ENCODE measurements at regions not wholly inside any gene's neighbourhood (a gene's known extent, or its start where the extent isn't known, plus 50 kb on each side); places are given as distances from the start of the nearest gene placed in this dataset.
"Not testable (repeated sequence)": the region's sequence is repeated elsewhere in the genome, so short reads cannot be mapped to it uniquely, and the experiment has no call there.

DNA sequence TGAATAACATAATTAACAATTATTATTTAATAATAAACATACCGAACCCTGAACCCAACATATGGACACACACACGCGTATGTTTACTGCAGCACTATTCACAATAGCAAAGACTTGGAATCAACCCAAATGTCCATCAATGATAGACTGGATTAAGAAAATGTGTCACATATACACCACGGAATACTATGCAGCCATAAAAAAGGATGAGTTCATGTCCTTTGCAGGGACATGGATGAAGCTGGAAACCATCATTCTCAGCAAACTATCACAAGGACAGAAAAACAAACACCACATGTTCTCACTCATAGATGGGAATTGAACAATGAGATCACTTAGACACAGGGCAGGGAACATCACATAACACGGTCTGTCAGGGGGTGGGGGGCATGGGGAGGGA, 333.5 kb downstream of the KIF20B start:
- not testable (repeated sequence) for DNase-seq

DNA sequence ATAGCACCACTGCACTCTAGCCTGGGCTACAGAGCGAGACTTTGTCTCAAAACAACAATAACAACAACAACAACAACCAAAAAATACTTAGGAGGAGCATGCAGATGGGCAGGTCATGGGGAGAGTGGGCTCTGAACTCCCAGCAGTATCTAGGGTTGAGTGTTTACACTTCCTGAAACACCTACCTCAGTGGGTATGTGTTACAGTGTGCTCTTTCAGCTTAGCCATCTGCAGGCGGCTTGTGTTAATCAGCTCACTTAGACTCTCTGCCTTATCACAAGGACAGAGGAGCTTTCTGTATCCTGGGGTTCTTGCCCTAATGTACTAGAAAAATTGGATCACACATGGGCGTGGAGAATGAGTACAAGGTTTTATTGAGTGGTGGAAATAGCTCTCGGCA, 340.2 kb downstream of the KIF20B start:
- no peak for DNase-seq

DNA sequence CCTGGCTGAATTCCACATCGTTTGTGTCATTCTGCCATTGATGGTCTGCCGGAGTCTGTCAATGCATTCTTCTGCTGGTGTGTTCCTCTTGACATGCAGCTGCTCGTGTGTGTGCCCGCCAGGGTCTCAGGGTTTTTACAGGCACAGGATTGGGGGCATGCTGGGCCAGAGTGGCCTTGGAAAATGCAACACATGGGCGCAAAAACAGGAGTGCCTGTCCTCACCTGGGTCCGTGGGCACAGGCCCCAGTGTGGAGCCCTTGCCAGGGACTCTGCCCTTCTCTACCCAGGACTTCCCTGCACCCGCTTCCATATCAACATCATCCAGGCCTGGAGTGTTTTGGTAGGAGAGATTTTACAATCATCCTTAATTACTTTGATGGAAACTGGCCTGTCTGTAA, 340.7 kb downstream of the KIF20B start:
- no peak for DNase-seq

- DNase-seq, result no peak
Measured at GRCh38 chr10:90047243-90047729, 345.9 kb downstream of the KIF20B start.

DNA sequence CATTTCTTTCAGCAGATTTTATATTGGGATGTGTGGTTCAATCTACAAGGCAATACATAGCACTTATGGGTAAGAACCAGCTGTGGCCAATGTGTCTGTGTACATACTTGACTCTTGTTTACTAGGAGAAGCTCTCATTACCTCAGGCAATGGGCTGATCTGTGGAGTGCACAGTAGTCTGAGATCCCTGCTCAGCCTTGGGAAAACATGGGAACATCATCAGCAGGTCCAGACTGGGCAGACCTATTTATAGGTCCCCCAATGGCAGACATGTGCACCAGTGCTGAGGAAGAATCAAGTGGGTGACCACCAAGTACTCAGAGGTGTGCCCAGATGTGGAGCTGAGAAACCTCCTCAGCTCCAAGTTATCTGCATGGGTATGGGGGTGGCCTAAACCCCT, 349.7 kb downstream of the KIF20B start:
- no peak for DNase-seq

DNA sequence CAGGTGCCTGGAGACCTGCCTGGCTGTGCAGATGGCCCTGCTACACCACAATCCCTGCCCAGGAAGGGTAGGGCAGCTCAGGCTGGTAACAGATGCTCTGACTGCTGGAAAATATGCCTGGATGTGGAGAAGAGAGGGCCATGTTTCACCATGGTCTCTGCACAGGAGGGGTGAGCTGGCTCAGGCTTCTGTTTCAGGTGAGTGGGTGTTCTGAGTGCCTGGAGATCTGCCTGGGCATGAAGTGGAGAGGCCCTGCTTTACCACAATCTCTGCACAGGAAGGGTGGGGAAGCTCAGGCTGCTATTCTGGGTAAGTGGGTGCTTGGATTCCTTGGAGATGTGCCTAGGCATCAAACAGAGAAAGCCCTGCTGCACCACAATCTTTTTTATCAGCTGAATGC, 350.1 kb downstream of the KIF20B start:
- no peak for DNase-seq

DNA sequence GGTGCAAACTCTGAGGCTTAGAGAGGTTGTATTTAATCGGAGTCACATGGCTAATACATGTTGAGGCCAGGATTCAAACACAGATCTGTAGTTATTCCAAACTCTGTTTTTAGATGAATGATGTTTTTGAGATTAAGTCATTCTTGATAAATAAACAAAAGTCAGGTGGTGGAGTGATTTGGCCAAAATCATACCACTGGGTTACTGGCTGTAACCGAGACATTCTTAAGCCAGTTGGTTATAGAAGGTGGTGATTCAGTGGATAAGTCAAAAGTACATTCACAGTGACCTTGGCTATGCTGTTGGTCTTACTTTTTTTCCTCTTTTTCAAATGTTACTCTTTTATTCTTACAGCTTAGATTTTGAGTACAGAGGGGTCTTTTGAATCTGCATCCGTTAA, 361.4 kb downstream of the KIF20B start:
- no peak for DNase-seq

DNA sequence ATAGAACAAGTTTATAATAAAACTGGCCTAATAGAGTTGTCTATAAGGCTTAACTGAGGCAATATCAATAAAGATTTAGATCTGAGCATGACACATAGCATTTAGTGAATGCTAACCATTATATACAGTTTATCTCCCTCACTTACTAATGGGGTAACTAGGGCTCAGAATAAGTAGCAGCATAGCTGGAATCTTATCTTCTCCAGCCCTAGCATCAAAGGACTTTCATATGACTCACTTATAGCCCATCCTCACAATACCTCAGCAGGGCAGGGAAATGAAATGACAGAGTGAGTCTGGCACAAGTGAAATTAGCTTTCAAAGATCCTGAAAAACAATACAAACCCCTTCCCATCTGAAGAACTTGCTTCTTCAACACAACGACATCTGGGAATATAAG, 362.9 kb downstream of the KIF20B start:
- DNase-seq, result no peak

GRCh38 chr10:90066435-90066834, 365.0 kb downstream of the KIF20B start:
- no peak for DNase-seq

DNA sequence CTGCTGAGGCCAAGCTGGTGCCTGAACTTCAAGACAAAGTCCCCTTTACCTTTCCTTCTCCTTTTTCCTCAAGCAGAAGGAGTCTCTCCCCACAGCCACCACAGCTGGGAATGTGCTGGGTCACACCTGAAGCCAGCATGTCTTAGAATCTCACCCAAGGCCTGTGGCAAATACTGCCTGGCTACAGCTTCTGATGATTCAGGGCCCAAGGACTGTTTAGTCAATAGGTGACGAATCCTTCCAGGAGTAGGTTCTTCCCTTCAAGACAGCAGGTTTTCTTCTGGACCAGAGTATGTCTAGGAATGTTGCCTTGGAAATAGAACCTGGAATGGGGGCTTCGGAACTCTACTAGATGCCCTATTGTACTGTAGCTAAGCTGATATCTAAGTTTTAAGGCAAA, 374.6 kb downstream of the KIF20B start:
- DNase-seq, result no peak

DNA sequence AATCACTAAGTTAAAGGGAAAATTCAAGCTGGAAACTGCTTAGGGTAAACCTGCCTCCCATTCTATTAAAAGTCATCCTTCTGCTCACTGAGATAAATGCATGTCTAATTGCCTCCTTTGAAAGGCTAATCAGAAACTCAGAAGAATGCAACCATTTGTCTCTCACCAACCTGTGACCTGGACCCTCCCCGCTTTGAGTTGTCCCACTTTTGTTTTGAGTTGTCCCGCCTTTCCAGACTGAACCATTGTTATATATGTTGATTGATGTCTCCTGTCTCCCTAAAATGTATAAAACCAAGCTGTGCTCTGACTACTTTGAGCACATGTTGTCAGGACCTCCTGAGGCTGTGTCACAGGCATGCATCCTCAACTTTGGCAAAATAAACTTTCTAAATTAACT, 378.4 kb downstream of the KIF20B start:
- DNase-seq, result no peak

DNA sequence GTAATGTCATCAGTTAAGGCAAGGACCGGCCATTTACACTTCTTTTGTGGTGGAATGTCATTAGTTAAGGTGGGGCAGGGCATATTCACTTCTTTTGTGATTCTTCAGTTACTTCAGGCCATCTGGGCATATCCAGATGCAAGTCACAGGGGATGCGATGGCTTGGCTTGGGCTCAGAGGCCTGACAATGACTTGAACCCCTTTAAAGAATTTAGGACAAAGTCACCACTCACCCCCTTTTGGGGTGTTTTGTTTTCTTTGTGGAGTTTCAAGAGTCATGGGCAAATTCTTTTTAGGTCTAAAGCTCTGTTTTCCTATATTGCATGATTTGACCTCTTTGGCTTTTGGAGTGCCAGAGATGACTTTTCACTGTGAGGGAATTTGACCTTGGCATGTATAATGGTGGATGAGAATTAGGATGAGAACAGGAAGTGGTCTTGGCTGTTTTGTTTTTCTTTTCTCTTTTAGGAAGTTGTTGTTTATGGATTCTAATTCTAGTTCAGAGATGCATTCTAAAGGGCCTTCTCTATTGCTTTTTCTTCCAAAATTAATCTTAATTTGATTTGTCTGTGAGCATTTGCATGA, 385.3 kb downstream of the KIF20B start:
- DNase-seq, result not testable (repeated sequence)

DNA sequence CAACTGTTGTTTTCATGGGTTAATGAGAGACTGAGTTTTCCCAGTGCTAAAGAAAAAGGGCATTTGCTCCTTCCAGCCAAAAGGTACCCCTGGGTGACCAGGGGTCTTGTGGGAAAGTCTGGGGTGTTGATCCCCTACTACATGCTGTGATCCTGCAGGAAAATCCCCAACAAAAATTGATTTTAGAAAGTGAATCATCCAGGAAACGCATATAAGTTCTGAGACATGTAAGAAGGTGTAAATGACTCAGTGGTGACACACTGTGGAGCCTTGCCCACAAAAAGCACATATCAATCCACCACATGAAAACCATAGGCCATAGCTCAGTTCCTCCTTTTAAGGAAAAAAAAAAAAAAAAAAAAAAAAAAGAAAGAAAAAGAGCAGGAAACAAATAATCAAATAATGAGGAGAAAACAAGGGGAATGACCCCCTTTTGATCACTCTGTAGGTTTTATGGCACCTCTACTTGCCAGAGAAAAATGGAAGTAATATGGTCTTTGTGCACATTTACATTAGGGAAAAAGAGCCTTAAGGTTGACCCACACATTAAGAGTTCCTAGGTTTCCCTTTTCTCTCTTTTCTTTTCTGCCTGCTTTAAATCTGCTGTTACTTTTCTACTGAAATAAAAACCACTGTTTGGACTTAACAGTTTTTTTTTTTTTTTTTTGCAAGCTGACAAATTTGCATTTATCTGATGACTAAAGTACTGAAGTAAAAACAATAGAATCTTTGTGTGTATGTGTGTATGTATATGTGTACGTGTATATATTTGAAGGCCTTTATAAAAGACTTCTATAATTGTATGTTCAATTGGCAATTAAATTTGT, 386.0 kb downstream of the KIF20B start:
- no peak for DNase-seq

GRCh38 chr10:90088024-90088317, 386.6 kb downstream of the KIF20B start:
- DNase-seq, result no peak

GRCh38 chr10:90089719-90090118, 388.3 kb downstream of the KIF20B start:
- no peak for DNase-seq

DNA sequence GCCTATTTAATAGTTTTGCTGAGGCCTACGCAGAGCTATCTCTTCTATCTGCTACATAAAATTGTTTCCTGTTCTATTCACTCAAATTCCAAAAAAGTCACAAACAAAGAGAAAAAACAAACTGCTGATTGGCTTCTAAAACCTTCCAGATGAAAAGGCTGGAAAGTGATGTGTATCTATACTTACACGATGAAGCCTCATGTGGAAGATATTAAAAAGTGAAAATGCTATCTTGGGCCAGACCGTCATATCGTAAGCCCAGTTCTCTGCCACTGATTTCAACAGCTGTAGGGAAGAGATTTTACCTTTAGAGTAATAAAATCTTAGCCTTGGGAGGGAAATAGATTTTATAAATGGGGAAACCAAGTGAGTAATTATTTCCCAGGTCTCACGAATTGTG, 394.8 kb downstream of the KIF20B start:
- no peak for DNase-seq

- not testable (repeated sequence) for DNase-seq
Measured at GRCh38 chr10:90107581-90107980, 406.2 kb downstream of the KIF20B start.

DNA sequence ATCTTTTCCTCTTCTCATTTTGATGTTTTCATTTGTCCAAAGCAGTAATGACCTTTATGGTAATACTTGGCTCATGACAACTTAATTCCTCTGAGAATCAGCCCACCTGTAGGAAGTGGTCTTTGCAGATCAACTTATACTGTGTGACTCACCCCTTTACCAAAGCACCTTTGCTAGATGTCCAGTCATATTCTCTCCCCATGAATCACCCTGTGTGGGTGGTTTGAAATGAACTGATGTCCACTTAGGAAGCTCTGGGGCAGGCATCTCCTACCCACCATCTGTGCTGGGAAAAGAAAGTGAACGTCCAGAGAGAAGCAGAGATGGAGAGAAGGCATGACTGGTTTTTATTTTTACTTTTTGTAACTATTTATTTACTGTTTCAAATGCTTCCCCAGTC, 410.3 kb downstream of the KIF20B start:
- DNase-seq, result no peak

GRCh38 chr10:90112681-90113080, 411.3 kb downstream of the KIF20B start:
- no peak for DNase-seq

DNA sequence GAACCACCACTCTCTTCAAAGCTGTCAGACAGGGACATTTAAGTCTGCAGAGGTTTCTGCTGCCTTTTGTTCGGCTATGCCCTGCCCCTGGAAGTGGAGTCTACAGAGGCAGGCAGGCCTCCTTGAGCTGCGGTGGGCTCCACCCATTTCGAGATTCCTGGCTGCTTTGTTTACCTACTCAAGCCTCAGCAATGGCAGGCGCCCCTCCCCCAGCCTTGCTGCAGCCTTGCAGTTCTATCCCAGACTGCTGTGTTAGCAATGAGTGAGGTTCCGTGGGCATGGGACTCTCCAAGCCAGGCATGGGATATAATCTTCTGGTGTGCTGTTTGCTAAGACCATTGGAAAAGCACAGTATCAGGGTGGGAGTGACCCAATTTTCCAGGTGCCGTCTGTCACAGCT, 417.2 kb downstream of the KIF20B start:
- not testable (repeated sequence) for DNase-seq

DNA sequence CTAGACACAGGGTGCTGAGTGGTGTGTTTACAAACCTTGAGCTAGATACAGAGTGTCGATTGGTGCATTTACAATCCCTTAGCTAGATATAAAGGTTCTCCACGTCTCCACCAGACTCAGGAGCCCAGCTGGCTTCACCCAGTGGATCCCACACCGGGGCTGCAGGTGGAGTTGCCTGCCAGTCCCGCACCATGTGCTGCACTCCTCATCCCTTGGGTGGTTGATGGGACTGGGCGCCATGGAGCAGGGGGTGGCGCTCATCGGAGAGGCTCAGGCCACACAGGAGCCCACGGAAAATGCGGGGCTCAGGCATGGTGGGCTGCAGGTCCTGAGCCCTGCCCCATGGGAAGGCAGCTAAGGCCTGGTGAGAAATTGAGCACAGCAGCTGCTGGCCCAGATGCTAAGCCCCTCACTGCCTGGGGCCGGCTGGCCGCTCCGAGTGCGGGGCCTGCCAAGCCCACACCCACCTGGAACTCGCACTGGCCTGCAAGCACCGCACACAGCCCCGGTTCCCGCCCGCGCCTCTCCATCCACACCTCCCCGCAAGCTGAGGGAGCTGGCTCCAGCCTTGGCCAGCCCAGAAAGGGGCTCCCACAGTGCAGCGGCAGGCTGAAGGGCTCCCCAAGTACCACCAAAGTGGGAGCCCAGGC, 418.4 kb downstream of the KIF20B start:
- not testable (repeated sequence) for DNase-seq

DNA sequence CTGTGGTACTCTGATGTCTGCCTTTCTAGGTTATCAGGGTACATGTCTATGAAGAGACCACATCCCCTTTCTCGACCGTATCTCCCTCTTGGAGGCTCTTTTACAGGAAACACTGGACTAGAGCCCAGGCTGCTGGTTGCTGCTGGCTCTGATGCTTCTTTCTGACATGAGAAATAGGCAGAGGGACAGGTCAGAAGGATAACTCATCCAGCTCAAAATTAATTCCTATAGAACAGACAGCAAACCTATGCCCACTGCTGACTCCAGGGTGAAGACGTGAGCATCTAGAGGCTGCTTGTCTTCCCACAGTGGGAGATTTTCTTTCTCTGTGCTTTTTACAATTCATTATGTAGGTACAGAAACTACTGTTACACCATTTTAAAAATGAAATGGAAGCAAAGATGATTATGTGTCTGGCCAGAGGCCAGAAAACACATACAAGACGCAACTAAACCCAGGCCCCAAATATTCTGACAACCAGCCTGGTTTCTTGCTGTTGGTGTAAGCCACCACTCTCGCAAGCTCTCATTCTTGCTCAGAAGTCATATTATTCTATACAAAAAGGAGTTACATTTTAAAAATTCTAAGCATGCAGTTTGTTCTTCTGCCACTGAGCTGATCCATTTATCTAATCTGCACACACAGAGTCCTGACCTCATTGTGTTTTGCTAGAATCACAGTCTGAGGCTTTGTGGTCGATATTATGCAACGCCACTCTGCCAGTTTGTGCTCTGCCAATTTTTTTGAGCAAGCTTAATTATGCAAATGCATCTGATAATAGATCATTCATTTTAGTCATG, 424.3 kb downstream of the KIF20B start:
- DNase-seq, result no peak

GRCh38 chr10:90126256-90126595, 424.8 kb downstream of the KIF20B start:
- DNase-seq, result no peak
